PC-9 (cell line): ENCODE measurements at regions not wholly inside any gene's neighbourhood (a gene's known extent, or its start where the extent isn't known, plus 50 kb on each side); places are given as distances from the start of the nearest gene placed in this dataset.

Source experiments
- BruUV-seq: library from RNA; stranded (reverse); fragments of 400-500 nt; replicated peaks from 2 replicates; lab custom pipeline; 2021; lab: Mats Ljungman, UMichigan
- CTCF ChIA-PET: fragments of 300-600 bp; sonication (Branson Sonifier 250); formaldehyde crosslinking; loops from one replicate; lab custom pipeline; 2022; ENCODE audit warnings: antibody characterized with exemption; lab: Charles Lee
- POLR2A ChIA-PET: fragments of 300-600 bp; sonication (Branson Sonifier 250); formaldehyde crosslinking; loops from one replicate; lab custom pipeline; 2022; ENCODE audit warnings: antibody characterized with exemption; ENCODE audit not compliant: unreplicated experiment; lab: Charles Lee
- DNase-seq, 2 experiments: peaks; one replicate each; pipeline versions ENCODE4 v3.0.0 to v3.0.0-alpha.2; 2015 to 2022; ENCODE audit warnings: mixed read lengths in 1 of 2
- H2AFZ ChIP-seq: fragments of 200-600 bp; sonication (generic); 2 replicates; pipeline ENCODE4 v1.8.1; 2017; ENCODE audit warnings: antibody characterized with exemption
- H3F3A ChIP-seq: fragments of 200-600 bp; sonication (generic); 2 replicates; pipeline ENCODE4 v1.8.1; 2017; ENCODE audit warnings: antibody characterized with exemption, mild to moderate bottlenecking, low read depth; ENCODE audit not compliant: insufficient read depth
- H3K27ac ChIP-seq: fragments of 200-600 bp; sonication (generic); 2 replicates; pipeline ENCODE4 v1.6.1; 2016; ENCODE audit warnings: mixed run types
- H3K27me3 ChIP-seq: fragments of 200-600 bp; sonication (generic); 2 replicates; pipeline ENCODE4 v1.6.1; 2016; ENCODE audit warnings: low read depth, mixed run types; ENCODE audit not compliant: insufficient read depth
- H3K36me3 ChIP-seq: fragments of 200-600 bp; sonication (generic); 2 replicates; pipeline ENCODE4 v1.6.1; 2016; ENCODE audit warnings: low read depth, mixed run types
- H3K4me1 ChIP-seq: fragments of 200-600 bp; sonication (generic); replicated peaks from 2 replicates; pipeline ENCODE4 v1.6.1; 2016; ENCODE audit warnings: mixed run types; ENCODE audit not compliant: insufficient read depth
- H3K4me2 ChIP-seq: fragments of 200-600 bp; sonication (generic); 2 replicates; pipeline ENCODE4 v1.6.1; 2017; ENCODE audit warnings: mixed run types
- H3K4me3 ChIP-seq: fragments of 200-600 bp; sonication (generic); 2 replicates; pipeline ENCODE4 v1.6.1; 2016; ENCODE audit warnings: mixed run types
- H3K79me2 ChIP-seq: fragments of 200-600 bp; sonication (generic); 2 replicates; pipeline ENCODE4 v1.6.1; 2017; ENCODE audit warnings: low read depth, mixed run types
- H3K9me2 ChIP-seq: fragments of 200-600 bp; sonication (generic); 2 replicates; pipeline ENCODE4 v1.8.1; 2017; ENCODE audit warnings: mild to moderate bottlenecking; ENCODE audit not compliant: insufficient read depth
- H3K9me3 ChIP-seq: fragments of 200-600 bp; sonication (generic); 2 replicates; pipeline ENCODE4 v1.8.1; 2016; ENCODE audit warnings: low read depth; ENCODE audit not compliant: insufficient read depth
- H4K20me1 ChIP-seq: fragments of 200-600 bp; sonication (generic); 2 replicates; pipeline ENCODE4 v1.8.1; 2017; ENCODE audit not compliant: insufficient read depth
- EZH2 ChIP-seq: fragments of 200-600 bp; sonication (generic); IDR thresholded peaks from 2 replicates; pipeline ENCODE4 v1.8.0; 2017; ENCODE audit warnings: antibody characterized with exemption, low read depth
- intact Hi-C: fragments of 100-400 bp; cut with micrococcal nuclease; formaldehyde crosslinking; loops from one replicate; pipeline ENCODE4 v1.10.0; 2022; ENCODE audit not compliant: unreplicated experiment
- TF ChIP-seq, protein P1 (sequence below): fragments of 200-600 bp; sonication (generic); conservative IDR thresholded peaks from 2 replicates; pipeline ENCODE4 v1.6.1; 2017; ENCODE audit warnings: mixed run types, antibody characterized with exemption, mild to moderate bottlenecking, moderate library complexity

DNA sequence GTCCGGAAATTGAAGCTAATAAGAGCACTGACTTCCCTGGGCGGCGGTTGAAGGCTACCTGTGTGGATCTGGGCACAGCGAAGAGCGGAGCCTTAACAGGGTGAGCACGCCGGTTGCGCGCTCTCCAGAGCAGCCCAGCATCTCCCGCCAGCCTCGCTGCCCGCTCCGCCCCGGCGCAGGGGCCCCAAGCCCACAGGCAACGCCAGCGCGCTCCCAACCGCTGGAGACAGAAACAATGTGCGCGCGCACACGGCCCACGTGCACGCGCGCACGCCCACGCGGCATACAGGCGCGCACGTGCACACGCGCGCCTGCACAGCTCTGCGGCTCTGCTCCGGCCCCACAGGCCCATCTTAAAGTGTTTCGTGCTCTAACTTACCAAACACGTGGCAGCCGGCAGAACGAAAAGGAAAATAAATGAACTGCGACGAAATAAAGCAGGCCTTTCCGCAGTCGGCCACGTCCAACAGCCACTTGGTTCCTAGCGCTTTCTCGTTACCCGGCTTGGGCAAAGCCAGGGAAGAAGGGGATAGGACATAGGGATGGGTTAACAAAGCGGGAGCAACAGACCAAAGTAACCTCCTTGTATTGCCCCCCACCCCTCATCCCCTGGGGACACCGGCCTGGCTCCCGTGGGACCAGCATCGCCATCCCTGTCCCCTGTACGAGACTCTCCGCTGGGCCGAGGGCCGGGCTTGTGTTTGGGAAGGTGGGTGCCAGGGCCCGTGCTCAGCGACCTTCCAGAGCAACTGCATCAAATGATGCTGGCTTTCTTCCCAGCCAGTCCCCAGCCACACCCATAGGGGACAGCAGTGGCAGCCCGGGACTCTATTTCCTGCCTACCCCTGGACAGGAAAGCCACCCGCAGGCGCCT lies 203.7 kb downstream of the ABHD5 start:
- Histone ChIP-seq H3K4me3 (peak overlapping the region; percentile 52), H3K4me2 (peak overlapping the region; percentile 72), H2AFZ (peak overlapping the region; percentile 71; the same call in 1 of the 2 replicates), H4K20me1 (no peaks in the 10 kb centered on the region), H3F3A (no peaks in the 10 kb centered on the region), H3K79me2 (no peaks in the 10 kb centered on the region), H3K9me2 (no peaks in the 10 kb centered on the region), H3K27me3 (no peaks in the 10 kb centered on the region), H3K36me3 (no peaks in the 10 kb centered on the region), H3K4me1 (no peaks in the 10 kb centered on the region), H3K9me3 (peaks cover 7% of the 10 kb centered on the region; the same call in 1 of the 2 replicates), H3K27ac (no peak overlapping the region)
- CTCF ChIA-PET, result interaction anchor here (0.7 kb wide), 1 partner anchor 294 kb away, joined by 6 read pairs; no protein-coding TSS in a partner anchor
- POLR2A ChIA-PET, result no interaction called here
- no peak for TF ChIP-seq EZH2
- TF ChIP-seq, protein P1, sequence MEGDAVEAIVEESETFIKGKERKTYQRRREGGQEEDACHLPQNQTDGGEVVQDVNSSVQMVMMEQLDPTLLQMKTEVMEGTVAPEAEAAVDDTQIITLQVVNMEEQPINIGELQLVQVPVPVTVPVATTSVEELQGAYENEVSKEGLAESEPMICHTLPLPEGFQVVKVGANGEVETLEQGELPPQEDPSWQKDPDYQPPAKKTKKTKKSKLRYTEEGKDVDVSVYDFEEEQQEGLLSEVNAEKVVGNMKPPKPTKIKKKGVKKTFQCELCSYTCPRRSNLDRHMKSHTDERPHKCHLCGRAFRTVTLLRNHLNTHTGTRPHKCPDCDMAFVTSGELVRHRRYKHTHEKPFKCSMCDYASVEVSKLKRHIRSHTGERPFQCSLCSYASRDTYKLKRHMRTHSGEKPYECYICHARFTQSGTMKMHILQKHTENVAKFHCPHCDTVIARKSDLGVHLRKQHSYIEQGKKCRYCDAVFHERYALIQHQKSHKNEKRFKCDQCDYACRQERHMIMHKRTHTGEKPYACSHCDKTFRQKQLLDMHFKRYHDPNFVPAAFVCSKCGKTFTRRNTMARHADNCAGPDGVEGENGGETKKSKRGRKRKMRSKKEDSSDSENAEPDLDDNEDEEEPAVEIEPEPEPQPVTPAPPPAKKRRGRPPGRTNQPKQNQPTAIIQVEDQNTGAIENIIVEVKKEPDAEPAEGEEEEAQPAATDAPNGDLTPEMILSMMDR, result no peak
- intact Hi-C loops, result loop anchor here (2.0 kb wide), 1 partner anchor 16 kb away; no protein-coding TSS in a partner anchor
- BruUV-seq, result no TSS peak
- DNase-seq, result peak in 1 of 2 experiments; percentile 58

DNA sequence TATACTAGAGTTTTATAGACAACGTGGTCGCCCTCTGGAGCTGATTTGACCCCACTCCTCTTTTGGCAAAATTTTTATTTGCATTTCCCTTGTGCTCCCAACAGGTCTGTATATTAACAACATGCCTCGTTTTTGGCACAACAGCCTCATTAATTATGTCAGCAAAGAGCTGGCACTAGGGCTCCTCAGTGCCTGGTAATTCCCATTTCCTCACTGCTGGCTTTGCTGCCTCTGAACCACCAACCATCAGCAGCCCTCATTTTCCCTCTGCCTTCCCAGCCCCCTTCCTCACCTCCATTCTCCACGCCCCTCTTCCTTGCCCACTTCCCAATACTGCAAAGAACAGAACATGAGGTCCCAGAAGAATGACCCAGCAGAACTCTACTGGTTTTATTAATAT lies 204.8 kb downstream of the ABHD5 start:
- no peak overlapping the region for H3K27ac ChIP-seq
- POLR2A ChIA-PET, result no interaction called here
- H3K4me3 ChIP-seq, result no peak overlapping the region
- CTCF ChIA-PET, result no interaction called here
- H3K4me1 ChIP-seq, result no peaks in the 10 kb centered on the region
- H3K9me3 ChIP-seq, result peaks cover 7% of the 10 kb centered on the region; the same call in 1 of the 2 replicates
- no peaks in the 10 kb centered on the region for H3F3A ChIP-seq
- H3K9me2 ChIP-seq, result no peaks in the 10 kb centered on the region
- no TSS peak for BruUV-seq
- no peak for DNase-seq
- no peaks in the 10 kb centered on the region for H3K36me3 ChIP-seq
- no peak overlapping the region for H3K4me2 ChIP-seq
- H3K79me2 ChIP-seq, result no peaks in the 10 kb centered on the region
- no peaks in the 10 kb centered on the region for H3K27me3 ChIP-seq
- TF ChIP-seq, protein P1, result no peak
- intact Hi-C loops, result loop anchor here (2.0 kb wide), 1 partner anchor 17 kb away; no protein-coding TSS in a partner anchor
- H2AFZ ChIP-seq, result no peak overlapping the region
- H4K20me1 ChIP-seq, result no peaks in the 10 kb centered on the region

DNA sequence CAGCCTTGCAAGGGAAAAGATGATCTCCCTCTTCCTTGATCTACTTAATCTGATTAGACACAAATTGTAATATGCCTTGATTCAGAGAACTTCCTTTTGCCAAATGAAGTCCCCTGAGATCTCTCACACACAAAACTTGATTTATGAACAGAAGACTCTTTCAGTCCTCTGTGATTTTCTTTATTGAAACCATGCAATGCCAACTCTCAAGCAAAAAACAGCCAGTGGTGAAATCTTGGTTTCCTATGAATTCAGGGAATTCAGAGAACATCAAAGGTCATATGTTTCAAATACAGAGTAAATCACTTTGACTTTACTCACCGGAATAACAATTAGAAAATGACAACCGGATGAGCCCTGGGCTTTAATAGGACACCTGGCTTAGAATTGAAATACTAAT lies 211.7 kb downstream of the ABHD5 start:
- POLR2A ChIA-PET, result no interaction called here
- CTCF ChIA-PET, result no interaction called here

More for the DNA sequence above, 211.7 kb downstream of the ABHD5 start:
- H2AFZ ChIP-seq, result no peak overlapping the region
- no peak overlapping the region for H3K4me3 ChIP-seq
- no peaks in the 10 kb centered on the region for H3K9me2 ChIP-seq
- intact Hi-C loops, result no loop called here
- no peaks in the 10 kb centered on the region for H4K20me1 ChIP-seq
- no peak overlapping the region for H3K4me2 ChIP-seq
- no peak for DNase-seq
- no peaks in the 10 kb centered on the region for H3K79me2 ChIP-seq
- H3K36me3 ChIP-seq, result no peaks in the 10 kb centered on the region
- H3K9me3 ChIP-seq, result no peaks in the 10 kb centered on the region
- no TSS peak for BruUV-seq
- H3K27me3 ChIP-seq, result no peaks in the 10 kb centered on the region
- H3K27ac ChIP-seq, result no peak overlapping the region
- H3F3A ChIP-seq, result no peaks in the 10 kb centered on the region
- TF ChIP-seq, protein P1, result no peak
- TF ChIP-seq EZH2, result no peak
- no peaks in the 10 kb centered on the region for H3K4me1 ChIP-seq
